ENCODE measurements at regions not wholly inside any gene's neighbourhood (a gene's known extent, or its start where the extent isn't known, plus 50 kb on each side); places are given as distances from the start of the nearest gene placed in this dataset.

DNA sequence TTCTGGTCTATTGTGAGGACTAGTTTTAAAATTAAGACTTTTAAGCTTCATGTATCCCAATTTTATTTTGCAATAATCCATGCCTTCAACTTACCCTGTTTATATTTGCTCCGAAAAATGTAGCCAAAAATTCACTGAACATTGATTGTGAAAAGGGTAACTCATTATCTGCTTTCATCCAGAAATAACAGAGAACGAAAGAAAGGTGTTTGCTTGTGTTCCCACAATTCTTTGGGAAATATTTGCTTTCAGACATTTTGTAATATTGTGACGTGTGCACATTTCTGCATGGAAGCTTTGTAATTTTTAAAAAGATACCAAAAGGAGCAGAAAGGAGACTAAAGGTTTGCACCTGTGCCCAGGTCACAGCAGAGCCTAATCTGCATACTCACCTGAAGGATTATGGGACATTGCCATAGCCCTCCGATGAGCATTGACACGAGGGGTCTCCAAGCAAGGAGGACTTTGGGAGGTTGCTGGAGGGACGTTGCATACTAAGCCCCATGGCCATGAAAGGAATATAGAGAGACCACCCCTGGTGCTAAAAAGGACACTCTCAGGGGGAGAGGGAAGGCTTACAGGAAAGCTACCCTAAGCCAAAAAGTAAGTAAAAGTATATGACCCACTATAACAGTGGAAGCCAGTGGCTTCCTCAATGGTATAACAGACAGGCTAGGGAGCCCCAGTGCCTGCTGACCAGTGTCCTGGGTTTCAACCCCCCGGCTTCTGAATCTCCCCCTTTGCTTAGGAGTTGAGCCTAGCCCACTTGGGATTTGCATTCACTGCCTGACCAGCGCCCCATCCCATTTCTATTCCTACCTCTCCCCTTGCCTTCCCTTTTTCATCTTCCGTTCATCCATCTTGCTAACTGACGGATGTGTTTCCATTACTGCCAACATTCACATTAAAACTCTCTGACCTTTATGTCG, 148.6 kb upstream of the ZC3H12A start:
- Mint-ChIP-seq H3K27ac (no peak overlapping the region), H3K36me3 (no peaks in the 10 kb centered on the region), H3K27me3 (ENCODE audit: low read depth) (peaks cover 53% of the 10 kb centered on the region), H3K9me3 (peaks cover 5% of the 10 kb centered on the region), H3K4me1 (no peaks in the 10 kb centered on the region), H3K4me3 (no peak overlapping the region)
- DNase-seq (ENCODE audit: low spot score in 2 of 2, unreplicated experiment in 2 of 2): no peak
- TF ChIP-seq CTCF (IDR thresholded peaks at IDR 0.05; ENCODE audit: unreplicated experiment): no peak

DNA sequence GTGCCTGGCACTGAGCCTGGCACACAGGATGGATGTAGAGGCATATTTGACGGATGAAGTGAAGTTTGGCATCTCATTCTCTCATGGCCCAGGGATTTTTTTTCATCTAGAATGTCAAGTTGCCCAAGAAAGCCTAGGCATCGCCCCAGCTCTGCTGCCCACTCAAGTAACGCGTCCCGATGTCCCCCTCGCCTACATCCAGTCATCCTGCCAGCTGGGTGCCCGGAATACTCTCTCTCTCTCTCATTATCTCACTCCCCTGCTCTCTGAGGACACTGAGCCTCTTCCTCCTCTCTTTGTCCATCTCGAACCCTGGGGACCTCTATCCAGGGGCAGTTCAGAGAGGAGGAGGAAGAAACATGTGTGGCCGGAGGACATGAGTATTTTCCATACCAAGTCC, 142.3 kb upstream of the ZC3H12A start:
- Mint-ChIP-seq H3K9me3 (peaks cover 4% of the 10 kb centered on the region), H3K36me3 (no peaks in the 10 kb centered on the region)

DNA sequence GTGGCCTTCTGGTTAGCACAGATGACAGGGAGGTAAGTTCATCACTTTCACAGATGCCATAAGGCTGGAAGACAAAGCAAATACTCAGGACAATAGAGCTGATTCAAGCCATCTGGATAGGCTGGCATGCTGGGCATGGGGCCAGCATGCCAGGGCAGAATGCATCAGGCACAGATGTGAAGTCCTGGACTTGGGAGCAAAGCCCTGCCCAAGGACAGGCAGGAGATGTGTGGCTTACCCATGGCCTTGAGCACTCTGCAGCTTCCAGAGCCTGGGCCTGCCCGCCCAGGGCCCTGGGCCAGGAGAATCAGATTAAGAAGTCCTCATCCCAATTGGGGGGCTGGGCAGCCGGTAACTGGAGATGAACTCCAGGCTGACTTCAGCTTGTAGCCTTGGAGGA, 135.7 kb upstream of the ZC3H12A start:
- H3K36me3 Mint-ChIP-seq: no peaks in the 10 kb centered on the region
- peaks cover 4% of the 10 kb centered on the region for H3K9me3 Mint-ChIP-seq
- TF ChIP-seq CTCF (IDR thresholded peaks at IDR 0.05; ENCODE audit: unreplicated experiment): no peak
- no peak overlapping the region for H3K27ac Mint-ChIP-seq
- peaks cover 14% of the 10 kb centered on the region for H3K27me3 Mint-ChIP-seq (ENCODE audit: low read depth)
- no peak overlapping the region for H3K4me3 Mint-ChIP-seq
- no peak for DNase-seq (ENCODE audit: low spot score in 2 of 2, unreplicated experiment in 2 of 2)
- H3K4me1 Mint-ChIP-seq: no peaks in the 10 kb centered on the region

More for the DNA sequence above, 142.3 kb upstream of the ZC3H12A start:
- Mint-ChIP-seq H3K27me3 (ENCODE audit: low read depth) (peaks cover 26% of the 10 kb centered on the region), H3K4me3 (no peak overlapping the region), H3K27ac (no peak overlapping the region), H3K4me1 (no peaks in the 10 kb centered on the region)
- no peak for TF ChIP-seq CTCF (IDR thresholded peaks at IDR 0.05; ENCODE audit: unreplicated experiment)
- DNase-seq (ENCODE audit: low spot score in 2 of 2, unreplicated experiment in 2 of 2): no peak

DNA sequence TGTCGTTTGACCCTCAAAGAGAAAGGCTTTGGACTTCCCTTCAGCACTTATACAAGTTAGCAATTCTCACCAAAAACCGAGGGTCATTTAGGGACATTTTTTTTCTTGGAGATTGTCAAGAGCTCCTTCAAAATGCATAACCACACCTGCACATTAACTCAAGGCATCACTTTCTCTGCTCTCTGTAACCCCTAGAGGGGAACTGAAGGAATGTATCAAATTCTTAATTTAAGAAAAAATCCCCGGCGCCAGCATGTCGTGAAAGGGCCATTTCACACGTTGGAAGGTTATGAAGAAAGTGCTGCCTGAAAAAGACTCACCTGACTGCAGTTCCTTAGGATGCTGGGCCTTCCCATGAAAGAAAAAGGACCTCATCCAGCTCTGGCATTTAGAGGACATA, 131.6 kb upstream of the ZC3H12A start:
- H3K4me1 Mint-ChIP-seq: no peaks in the 10 kb centered on the region
- H3K27me3 Mint-ChIP-seq (ENCODE audit: low read depth): peaks cover 18% of the 10 kb centered on the region
- DNase-seq (ENCODE audit: low spot score in 2 of 2, unreplicated experiment in 2 of 2): no peak
- no peaks in the 10 kb centered on the region for H3K9me3 Mint-ChIP-seq
- H3K4me3 Mint-ChIP-seq: no peak overlapping the region
- TF ChIP-seq CTCF (IDR thresholded peaks at IDR 0.05; ENCODE audit: unreplicated experiment): no peak
- H3K36me3 Mint-ChIP-seq: no peaks in the 10 kb centered on the region
- H3K27ac Mint-ChIP-seq: no peak overlapping the region

DNA sequence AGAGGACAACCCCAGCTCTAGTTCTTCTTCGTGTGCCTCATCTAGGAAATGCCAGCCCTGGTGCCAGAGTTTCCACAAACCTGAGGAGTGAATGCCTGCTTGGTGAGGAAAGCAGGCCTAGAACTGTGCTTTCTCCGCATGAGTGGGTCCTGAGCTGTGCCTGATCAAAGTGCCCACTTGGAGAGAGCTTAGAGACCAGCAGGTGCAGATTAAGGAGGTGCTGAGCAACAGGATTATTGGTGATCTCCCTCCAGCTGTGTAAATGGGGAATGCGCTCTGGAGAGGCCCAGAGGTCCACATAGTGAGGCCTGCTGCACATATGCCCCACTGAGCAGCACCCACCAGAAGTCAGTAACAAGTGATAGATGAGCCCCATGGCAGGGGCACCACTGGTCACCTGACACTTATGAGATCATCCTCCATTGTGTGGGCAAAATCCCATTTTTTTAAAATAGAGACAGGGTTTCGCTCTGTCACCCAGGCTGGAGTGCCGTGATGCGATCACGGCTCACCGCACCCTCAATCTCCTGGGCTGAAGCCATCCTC, 127.2 kb upstream of the ZC3H12A start:
- DNase-seq (ENCODE audit: low spot score in 2 of 2, unreplicated experiment in 2 of 2): no peak

More for the DNA sequence above, 127.2 kb upstream of the ZC3H12A start:
- Mint-ChIP-seq H3K27me3 (ENCODE audit: low read depth) (peaks cover 23% of the 10 kb centered on the region), H3K4me3 (no peak overlapping the region), H3K4me1 (no peaks in the 10 kb centered on the region), H3K36me3 (no peaks in the 10 kb centered on the region), H3K27ac (no peak overlapping the region), H3K9me3 (no peaks in the 10 kb centered on the region)
- TF ChIP-seq CTCF (IDR thresholded peaks at IDR 0.05; ENCODE audit: unreplicated experiment): no peak
